ENCODE measurements at regions not wholly inside any gene's neighbourhood (a gene's known extent, or its start where the extent isn't known, plus 50 kb on each side); places are given as distances from the start of the nearest gene placed in this dataset.

DNA sequence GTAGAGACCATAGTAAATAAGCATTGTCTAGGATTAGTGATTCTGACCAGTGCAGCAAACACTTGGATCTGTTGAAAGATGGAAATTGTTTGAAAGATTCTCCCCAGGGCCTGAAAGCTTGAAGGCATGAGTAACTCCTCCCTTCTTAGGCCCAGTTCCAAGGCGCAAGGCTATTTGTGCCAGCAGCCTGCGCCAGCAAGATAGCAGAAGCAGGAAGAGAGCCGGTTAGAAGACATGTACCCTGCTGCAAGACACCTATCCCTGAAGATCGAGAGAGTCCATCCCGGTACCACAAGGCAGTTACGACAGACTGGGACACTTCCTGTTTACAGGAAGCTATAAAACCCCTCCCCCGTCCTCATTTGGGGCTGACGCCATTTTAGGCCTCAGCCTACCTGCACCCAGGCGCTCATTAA lies 72.4 kb upstream of the JADE1 start (continued):
- TF ChIP-seq GFI1B (tag by site-specific recombination; IDR thresholded peaks at IDR 0.05), result no peak
- TF ChIP-seq ZNF558 (tag by site-specific recombination; IDR thresholded peaks at IDR 0.05), result no peak
- TF ChIP-seq OSR2 (tag by site-specific recombination; IDR thresholded peaks at IDR 0.05), result no peak
- no peak for TF ChIP-seq ZNF529 (tag by site-specific recombination; IDR thresholded peaks at IDR 0.05; ENCODE audit: insufficient replicate concordance)
- TF ChIP-seq KLF9 (tag by site-specific recombination; IDR thresholded peaks at IDR 0.05; ENCODE audit: low read depth), result no peak
- TF ChIP-seq ZEB2 (tag by site-specific recombination; IDR thresholded peaks at IDR 0.05), result no peak
- TF ChIP-seq ZNF416 (tag by site-specific recombination; IDR thresholded peaks at IDR 0.05), result no peak
- TF ChIP-seq SP2 (tag by site-specific recombination; IDR thresholded peaks at IDR 0.05), result no peak
- TF ChIP-seq ZNF510 (tag by site-specific recombination; IDR thresholded peaks at IDR 0.05; ENCODE audit: insufficient replicate concordance), result no peak
- TF ChIP-seq SETDB1 (IDR thresholded peaks at IDR 0.05; ENCODE audit: insufficient read length, low read length), result no peak
- TF ChIP-seq, protein P1, sequence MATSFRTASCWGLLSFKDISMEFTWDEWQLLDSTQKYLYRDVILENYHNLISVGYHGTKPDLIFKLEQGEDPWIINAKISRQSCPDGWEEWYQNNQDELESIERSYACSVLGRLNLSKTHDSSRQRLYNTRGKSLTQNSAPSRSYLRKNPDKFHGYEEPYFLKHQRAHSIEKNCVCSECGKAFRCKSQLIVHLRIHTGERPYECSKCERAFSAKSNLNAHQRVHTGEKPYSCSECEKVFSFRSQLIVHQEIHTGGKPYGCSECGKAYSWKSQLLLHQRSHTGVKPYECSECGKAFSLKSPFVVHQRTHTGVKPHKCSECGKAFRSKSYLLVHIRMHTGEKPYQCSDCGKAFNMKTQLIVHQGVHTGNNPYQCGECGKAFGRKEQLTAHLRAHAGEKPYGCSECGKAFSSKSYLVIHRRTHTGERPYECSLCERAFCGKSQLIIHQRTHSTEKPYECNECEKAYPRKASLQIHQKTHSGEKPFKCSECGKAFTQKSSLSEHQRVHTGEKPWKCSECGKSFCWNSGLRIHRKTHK (tag by site-specific recombination; IDR thresholded peaks at IDR 0.05), result no peak

DNA sequence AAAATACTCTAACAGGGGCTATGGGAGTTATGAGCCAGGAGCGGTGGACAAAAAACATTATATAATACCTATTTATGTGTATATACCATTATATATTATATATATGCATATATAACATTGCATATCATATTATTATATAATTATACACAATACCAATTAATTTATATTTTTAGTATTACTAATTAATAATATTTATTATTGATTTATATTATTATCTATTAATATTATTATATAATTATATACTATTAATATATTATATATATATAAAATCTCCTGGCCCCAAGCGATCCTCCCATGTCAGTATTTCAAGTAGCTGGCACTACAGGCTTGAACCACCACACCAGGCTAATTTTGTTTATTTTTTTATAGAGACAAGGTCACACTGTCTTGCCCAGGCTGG lies 73.8 kb upstream of the JADE1 start:
- H3K27ac ChIP-seq (ENCODE audit: extremely low read depth, low read depth, low read length), result no peak overlapping the region
- H3K4me1 ChIP-seq (ENCODE audit: control insufficient read depth, insufficient read depth, low read length), result no peaks in the 10 kb centered on the region
- H3K9me3 ChIP-seq (ENCODE audit: control insufficient read depth, insufficient read depth, low read depth, low read length), result no peaks in the 10 kb centered on the region
- ChIA-PET POLR2A (no interaction called here), CTCF (no interaction called here)
- H3K36me3 ChIP-seq (ENCODE audit: control insufficient read depth in 2 of 2, insufficient read depth in 1 of 2, low read length in 2 of 2), result no peaks in the 10 kb centered on the region
- TF ChIP-seq ZBTB17 (tag by site-specific recombination; IDR thresholded peaks at IDR 0.05) (no peak), ZNF48 (tag by site-specific recombination; IDR thresholded peaks at IDR 0.05) (no peak), ZNF529 (tag by site-specific recombination; IDR thresholded peaks at IDR 0.05; ENCODE audit: insufficient replicate concordance) (no peak), ZNF600 (tag by site-specific recombination; IDR thresholded peaks at IDR 0.05) (no peak), ZNF324 (tag by site-specific recombination; IDR thresholded peaks at IDR 0.05) (no peak), ZNF549 (tag by site-specific recombination; IDR thresholded peaks at IDR 0.05) (no peak), HOXD13 (CRISPR knock-in tag; IDR thresholded peaks at IDR 0.05; ENCODE audit: borderline replicate concordance) (no peak), ZNF174 (tag by site-specific recombination; IDR thresholded peaks at IDR 0.05) (no peak), ZNF354C (tag by site-specific recombination; IDR thresholded peaks at IDR 0.05; ENCODE audit: borderline replicate concordance, low read depth) (no peak), ZNF514 (tag by site-specific recombination; IDR thresholded peaks at IDR 0.05) (no peak), ZNF266 (tag by site-specific recombination; IDR thresholded peaks at IDR 0.05; ENCODE audit: low read depth) (no peak)
- no peak overlapping the region for H3K4me3 ChIP-seq (ENCODE audit: low read depth, low read length)

DNA sequence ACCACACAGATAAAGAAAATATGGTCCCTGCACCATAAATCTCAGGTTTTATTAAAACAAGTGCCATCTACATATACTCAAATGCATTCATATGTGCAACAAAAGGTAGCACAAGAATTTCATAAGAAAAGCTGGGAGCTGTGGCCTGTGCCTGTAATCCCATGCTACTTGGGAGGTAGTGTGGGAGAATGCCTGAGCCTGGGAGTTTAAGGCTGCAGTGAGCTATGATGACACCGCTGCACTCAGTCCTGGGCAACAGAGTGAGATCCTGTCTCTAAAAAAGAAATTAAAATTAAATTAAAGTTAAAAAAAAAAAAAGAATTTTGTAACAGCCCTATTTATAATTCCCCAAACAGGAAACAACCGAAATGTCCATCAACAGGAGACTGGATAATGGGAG lies 81.3 kb upstream of the JADE1 start:
- ChIA-PET CTCF (no interaction called here), POLR2A (no interaction called here)
- TF ChIP-seq, protein P2, sequence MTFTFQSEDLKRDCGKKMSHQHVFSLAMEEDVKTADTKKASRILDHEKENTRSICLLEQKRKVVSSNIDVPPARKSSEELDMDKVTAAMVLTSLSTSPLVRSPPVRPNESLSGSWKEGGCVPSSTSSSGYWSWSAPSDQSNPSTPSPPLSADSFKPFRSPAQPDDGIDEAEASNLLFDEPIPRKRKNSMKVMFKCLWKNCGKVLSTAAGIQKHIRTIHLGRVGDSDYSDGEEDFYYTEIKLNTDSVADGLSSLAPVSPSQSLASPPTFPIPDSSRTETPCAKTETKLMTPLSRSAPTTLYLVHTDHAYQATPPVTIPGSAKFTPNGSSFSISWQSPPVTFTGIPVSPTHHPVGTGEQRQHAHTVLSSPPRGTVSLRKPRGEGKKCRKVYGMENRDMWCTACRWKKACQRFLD (tag by site-specific recombination; IDR thresholded peaks at IDR 0.05), result no peak
- no peak for TF ChIP-seq ZNF433 (tag by site-specific recombination; IDR thresholded peaks at IDR 0.05; ENCODE audit: low read depth)
- TF ChIP-seq, protein P3, sequence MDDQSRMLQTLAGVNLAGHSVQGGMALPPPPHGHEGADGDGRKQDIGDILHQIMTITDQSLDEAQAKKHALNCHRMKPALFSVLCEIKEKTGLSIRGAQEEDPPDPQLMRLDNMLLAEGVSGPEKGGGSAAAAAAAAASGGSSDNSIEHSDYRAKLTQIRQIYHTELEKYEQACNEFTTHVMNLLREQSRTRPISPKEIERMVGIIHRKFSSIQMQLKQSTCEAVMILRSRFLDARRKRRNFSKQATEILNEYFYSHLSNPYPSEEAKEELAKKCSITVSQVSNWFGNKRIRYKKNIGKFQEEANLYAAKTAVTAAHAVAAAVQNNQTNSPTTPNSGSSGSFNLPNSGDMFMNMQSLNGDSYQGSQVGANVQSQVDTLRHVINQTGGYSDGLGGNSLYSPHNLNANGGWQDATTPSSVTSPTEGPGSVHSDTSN (CRISPR knock-in tag; IDR thresholded peaks at IDR 0.05), result no peak
- no peak for TF ChIP-seq ZIC2 (tag by site-specific recombination; IDR thresholded peaks at IDR 0.05)
- no peak for TF ChIP-seq ZFP69B (tag by site-specific recombination; IDR thresholded peaks at IDR 0.05)
- TF ChIP-seq ZNF830 (tag by site-specific recombination; IDR thresholded peaks at IDR 0.05; ENCODE audit: low read depth), result no peak
- TF ChIP-seq ZNF530 (tag by site-specific recombination; IDR thresholded peaks at IDR 0.05; ENCODE audit: low read depth), result no peak
- TF ChIP-seq SP3 (tag by site-specific recombination; IDR thresholded peaks at IDR 0.05), result no peak

More for the DNA sequence above, 81.3 kb upstream of the JADE1 start:
- Histone ChIP-seq H3K36me3 (ENCODE audit: control insufficient read depth in 2 of 2, insufficient read depth in 1 of 2, low read length in 2 of 2) (no peaks in the 10 kb centered on the region), H3K9me3 (ENCODE audit: control insufficient read depth, insufficient read depth, low read depth, low read length) (no peaks in the 10 kb centered on the region), H3K4me1 (ENCODE audit: control insufficient read depth, insufficient read depth, low read length) (no peaks in the 10 kb centered on the region), H3K4me3 (ENCODE audit: low read depth, low read length) (no peak overlapping the region), H3K27ac (ENCODE audit: extremely low read depth, low read depth, low read length) (no peak overlapping the region)

Measured in HEK293 (cell line).